Lower leg skin (tissue), 4 donors: ENCODE measurements at regions not wholly inside any gene's neighbourhood (a gene's known extent, or its start where the extent isn't known, plus 50 kb on each side); places are given as distances from the start of the nearest gene placed in this dataset.

Experiments used
- DNase-seq, 2 donors: peaks; one replicate each; pipeline ENCODE4 v3.0.0-alpha.2; 2019; ENCODE audit warnings: low spot score in 2 of 2
- H3K4me3 ChIP-seq: fragments of 200-600 bp; sonication (generic); 2 replicates; pipeline ENCODE4 v1.5.1; 2017; ENCODE audit warnings: mild to moderate bottlenecking, low read depth; ENCODE audit not compliant: poor library complexity, severe bottlenecking
- POLR2A ChIP-seq, 2 donors: fragments of 450-650 bp; IDR thresholded peaks; one replicate each; pipeline ENCODE4 v1.6.1; 2016 to 2017; ENCODE audit warnings: antibody characterized with exemption in 2 of 2, mild to moderate bottlenecking in 1 of 2, moderate library complexity in 1 of 2
- WGBS, 2 donors: methylation state at CpG; one replicate each; pipeline ENCODE4 v1.1.5; 2018; 5-methylcytosine and 5-hydroxymethylcytosine counted together
- intact Hi-C: fragments of 100-400 bp; cut with DNase I; formaldehyde crosslinking; loops from one replicate; pipeline ENCODE4 v1.15.0; 2023; ENCODE audit warnings: low total_unique reads
- TF ChIP-seq, protein P1 (sequence below), 3 donors: fragments of 450-650 bp; IDR thresholded peaks; one replicate each; pipeline ENCODE4 v1.5.1; 2016; ENCODE audit warnings: antibody characterized with exemption in 3 of 3, mild to moderate bottlenecking in 3 of 3, moderate library complexity in 2 of 3

DNA sequence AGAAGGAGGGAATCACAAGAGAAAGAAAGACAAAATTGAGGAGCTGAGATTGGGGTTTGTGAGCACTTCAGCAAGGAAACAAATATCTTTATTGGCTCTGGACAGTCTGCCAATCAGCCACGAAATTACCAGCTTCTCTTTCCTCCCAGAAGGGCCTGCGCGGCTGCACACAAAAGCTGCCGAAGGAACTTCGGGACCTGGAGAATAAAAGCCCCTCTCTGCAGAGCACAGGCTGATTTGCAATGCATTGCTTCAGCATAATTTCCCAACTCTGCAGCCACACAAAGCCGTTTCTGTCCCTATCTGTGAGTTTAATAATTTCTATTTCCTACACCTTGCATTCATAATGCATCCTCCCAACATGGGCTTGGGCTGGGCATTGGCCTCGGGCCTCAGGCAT is 522.6 kb downstream of the BUD13 start:
- intact Hi-C loops: no loop called here
- WGBS, 2 donors: 81 to 83% methylated on average over 7 of the region's 7 CpGs
- TF ChIP-seq POLR2A (IDR thresholded peaks at IDR 0.05): no peak
- TF ChIP-seq, protein P1, sequence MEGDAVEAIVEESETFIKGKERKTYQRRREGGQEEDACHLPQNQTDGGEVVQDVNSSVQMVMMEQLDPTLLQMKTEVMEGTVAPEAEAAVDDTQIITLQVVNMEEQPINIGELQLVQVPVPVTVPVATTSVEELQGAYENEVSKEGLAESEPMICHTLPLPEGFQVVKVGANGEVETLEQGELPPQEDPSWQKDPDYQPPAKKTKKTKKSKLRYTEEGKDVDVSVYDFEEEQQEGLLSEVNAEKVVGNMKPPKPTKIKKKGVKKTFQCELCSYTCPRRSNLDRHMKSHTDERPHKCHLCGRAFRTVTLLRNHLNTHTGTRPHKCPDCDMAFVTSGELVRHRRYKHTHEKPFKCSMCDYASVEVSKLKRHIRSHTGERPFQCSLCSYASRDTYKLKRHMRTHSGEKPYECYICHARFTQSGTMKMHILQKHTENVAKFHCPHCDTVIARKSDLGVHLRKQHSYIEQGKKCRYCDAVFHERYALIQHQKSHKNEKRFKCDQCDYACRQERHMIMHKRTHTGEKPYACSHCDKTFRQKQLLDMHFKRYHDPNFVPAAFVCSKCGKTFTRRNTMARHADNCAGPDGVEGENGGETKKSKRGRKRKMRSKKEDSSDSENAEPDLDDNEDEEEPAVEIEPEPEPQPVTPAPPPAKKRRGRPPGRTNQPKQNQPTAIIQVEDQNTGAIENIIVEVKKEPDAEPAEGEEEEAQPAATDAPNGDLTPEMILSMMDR (IDR thresholded peaks at IDR 0.05): no peak
- H3K4me3 ChIP-seq: no peak overlapping the region
- no peak for DNase-seq

DNA sequence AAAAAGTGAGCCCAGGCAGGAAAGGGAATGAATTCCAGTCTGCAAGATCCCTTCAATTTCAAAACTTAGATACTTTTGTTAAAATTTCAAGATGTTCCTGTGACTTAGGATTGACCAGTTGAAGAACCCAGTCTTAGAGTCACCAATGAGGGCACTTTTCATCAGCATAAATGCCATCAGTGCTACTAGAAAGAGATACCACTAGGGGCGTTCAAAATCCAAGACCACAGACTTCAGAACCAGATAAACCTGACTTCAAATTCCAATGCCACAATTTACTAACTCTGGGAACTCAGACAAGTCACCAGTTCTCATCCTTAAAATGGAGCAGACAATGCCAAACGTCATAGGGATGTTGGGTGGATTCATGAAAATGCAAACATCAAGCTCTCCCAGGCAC is 523.2 kb downstream of the BUD13 start:
- TF ChIP-seq, protein P1 (IDR thresholded peaks at IDR 0.05): no peak
- TF ChIP-seq POLR2A (IDR thresholded peaks at IDR 0.05): no peak
- H3K4me3 ChIP-seq: no peak overlapping the region
- no peak for DNase-seq
- intact Hi-C loops: no loop called here
- WGBS, 2 donors: 69 to 77% methylated on average over 2 of the region's 2 CpGs

DNA sequence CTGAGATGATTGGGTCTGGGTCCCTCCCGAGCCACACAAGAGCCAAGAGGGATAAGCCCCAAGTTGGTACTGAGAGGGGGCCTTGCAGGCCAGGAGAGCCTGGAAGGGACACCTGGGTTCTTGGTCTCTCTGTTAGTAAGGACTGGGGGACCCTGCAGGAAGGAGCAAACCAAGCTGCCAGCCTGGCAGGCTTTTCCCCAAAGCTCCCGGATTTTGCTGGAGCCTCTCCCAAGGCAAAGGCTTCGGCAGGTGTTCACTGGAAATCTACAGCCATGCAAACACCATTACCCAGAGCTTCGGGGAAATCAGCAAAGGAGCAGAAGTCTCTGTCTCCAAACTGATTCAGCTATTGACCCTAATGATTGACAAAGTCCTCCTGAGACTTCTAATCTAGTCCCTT is 527.9 kb downstream of the BUD13 start:
- 64 to 69% methylated on average over 4 of the region's 4 CpGs for WGBS, 2 donors
- no peak for DNase-seq
- no peak overlapping the region for H3K4me3 ChIP-seq
- TF ChIP-seq, protein P1 (IDR thresholded peaks at IDR 0.05): no peak
- no peak for TF ChIP-seq POLR2A (IDR thresholded peaks at IDR 0.05)
- intact Hi-C loops: no loop called here

DNA sequence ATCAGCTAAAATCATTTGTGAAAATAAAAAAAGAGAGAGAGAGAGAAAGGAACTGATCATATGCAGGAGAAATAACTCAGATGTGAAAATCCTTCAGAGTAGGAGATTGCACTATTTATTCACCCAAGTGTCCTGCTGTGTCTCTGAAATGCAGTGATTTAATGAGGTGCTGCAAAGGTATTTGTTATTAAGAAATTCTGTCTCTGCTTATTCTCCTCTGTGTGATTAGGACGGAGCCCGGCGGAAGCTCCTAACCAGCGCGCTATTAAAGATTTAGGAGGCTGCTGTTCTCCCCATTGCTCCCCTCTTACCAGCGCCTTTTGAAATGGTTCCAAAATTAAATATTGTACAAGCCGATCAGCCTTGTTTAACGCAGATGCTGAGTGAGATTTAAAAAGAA is 528.3 kb downstream of the BUD13 start:
- no peak for DNase-seq
- no peak overlapping the region for H3K4me3 ChIP-seq
- no peak for TF ChIP-seq POLR2A (IDR thresholded peaks at IDR 0.05)
- TF ChIP-seq, protein P1 (IDR thresholded peaks at IDR 0.05): no peak
- intact Hi-C loops: no loop called here
- WGBS, 2 donors: 68 to 71% methylated on average over 8 of the region's 8 CpGs

DNA sequence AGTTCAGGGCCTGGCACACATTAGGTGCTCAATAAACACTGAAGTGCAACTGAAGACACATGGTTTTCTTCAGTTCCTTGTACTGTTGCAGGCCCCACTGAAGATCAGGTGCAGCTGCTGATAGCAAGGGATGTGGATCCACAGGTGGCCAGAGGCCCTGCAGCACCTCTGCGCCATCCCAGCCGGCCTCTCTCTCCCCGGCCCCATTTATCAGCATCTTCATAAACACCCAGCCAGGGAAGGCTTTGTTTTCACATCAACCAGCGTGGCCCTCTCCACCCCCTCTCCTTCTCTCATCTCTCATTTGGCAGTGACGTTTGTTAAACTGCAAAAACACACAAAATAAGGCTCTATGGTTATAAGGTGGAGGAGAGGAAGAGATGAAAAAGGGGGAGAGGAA is 528.8 kb downstream of the BUD13 start:
- TF ChIP-seq, protein P1 (IDR thresholded peaks at IDR 0.05): no peak
- no peak for TF ChIP-seq POLR2A (IDR thresholded peaks at IDR 0.05)
- intact Hi-C loops: no loop called here
- no peak for DNase-seq
- H3K4me3 ChIP-seq: no peak overlapping the region
- 53 to 69% methylated on average over 5 of the region's 5 CpGs for WGBS, 2 donors

DNA sequence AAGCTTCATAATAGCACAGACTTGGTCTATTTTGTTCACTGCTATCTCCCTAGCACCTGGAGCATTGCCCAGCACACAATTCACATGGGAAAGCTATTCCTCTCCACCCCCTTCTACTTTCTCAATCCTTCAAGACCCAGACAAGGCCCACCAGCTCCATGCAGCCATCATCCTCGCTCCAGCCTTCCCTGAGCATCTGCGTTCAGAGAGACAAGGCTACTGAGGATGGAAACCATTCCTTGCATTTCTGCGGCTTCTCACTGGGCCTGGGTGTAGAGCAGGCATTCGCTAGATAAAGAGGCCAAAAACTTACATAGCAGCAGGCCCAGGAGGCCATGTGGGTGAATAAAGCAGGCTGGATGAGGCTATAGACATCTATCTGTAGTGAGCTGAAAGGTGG is 530.8 kb downstream of the BUD13 start:
- intact Hi-C loops: no loop called here
- TF ChIP-seq, protein P1 (IDR thresholded peaks at IDR 0.05): no peak
- no peak for DNase-seq
- H3K4me3 ChIP-seq: no peak overlapping the region
- WGBS, 2 donors: 86 to 91% methylated on average over 4 of the region's 4 CpGs
